ENCODE measurements at regions not wholly inside any gene's neighbourhood (a gene's known extent, or its start where the extent isn't known, plus 50 kb on each side); places are given as distances from the start of the nearest gene placed in this dataset.

GRCh38 chr6:14730654-14731053, 515.2 kb upstream of the JARID2 start (continued):
- no peak for TF ChIP-seq ZNF396 (CRISPR knock-in tag; IDR thresholded peaks at IDR 0.05; ENCODE audit: borderline replicate concordance)

DNA sequence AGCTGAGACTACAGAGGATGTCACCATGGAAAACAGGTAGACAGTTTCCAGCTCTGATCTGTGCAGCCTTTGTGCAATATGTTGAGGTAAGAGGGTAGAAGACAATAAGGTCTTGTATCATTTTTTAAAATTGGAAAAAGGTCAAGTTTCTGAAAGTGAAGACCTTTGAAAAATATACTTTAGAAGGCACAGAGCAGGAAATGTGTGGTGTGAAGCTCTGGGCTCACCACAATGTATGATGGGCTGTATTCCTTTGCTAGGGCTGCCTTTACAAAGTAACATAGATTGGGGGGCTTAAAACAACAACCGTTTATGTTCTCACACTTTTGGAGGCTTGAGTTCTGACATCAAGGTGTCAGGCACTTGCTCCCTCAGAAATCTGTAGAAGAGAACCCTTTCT, 514.3 kb upstream of the JARID2 start:
- ChIA-PET POLR2A (no interaction called here), CTCF (no interaction called here)
- Mint-ChIP-seq H3K9me3 (peaks cover 26% of the 10 kb centered on the region), H3K4me1 (peaks cover 55% of the 10 kb centered on the region), H3K4me3 (no peak overlapping the region), H3K36me3 (peaks cover 6% of the 10 kb centered on the region; the same call in 1 of the 2 replicates), H3K27ac (no peak overlapping the region), H3K27me3 (ENCODE audit: low read depth) (peaks cover 13% of the 10 kb centered on the region)
- DNase-seq (ENCODE audit: low spot score) (no peak), ATAC-seq (no peak)
- no peak for TF ChIP-seq JAZF1 (CRISPR knock-in tag; IDR thresholded peaks at IDR 0.05)

GRCh38 chr6:14732226-14732843, 513.5 kb upstream of the JARID2 start:
- H3K4me1 Mint-ChIP-seq: peaks cover 61% of the 10 kb centered on the region
- H3K27ac Mint-ChIP-seq: no peak overlapping the region
- H3K4me3 Mint-ChIP-seq: no peak overlapping the region
- ChIA-PET POLR2A (no interaction called here), CTCF (no interaction called here)
- DNase-seq (ENCODE audit: low spot score) (no peak), ATAC-seq (no peak)
- TF ChIP-seq GRHL2 (CRISPR knock-in tag; IDR thresholded peaks at IDR 0.05; ENCODE audit: insufficient replicate concordance, severe bottlenecking) (no peak), CREM (CRISPR knock-in tag; IDR thresholded peaks at IDR 0.05) (no peak), IRF2 (CRISPR knock-in tag; IDR thresholded peaks at IDR 0.05; ENCODE audit: borderline replicate concordance, low read depth) (no peak), ATF1 (CRISPR knock-in tag; IDR thresholded peaks at IDR 0.05) (no peak)
- TF ChIP-seq, protein P1, sequence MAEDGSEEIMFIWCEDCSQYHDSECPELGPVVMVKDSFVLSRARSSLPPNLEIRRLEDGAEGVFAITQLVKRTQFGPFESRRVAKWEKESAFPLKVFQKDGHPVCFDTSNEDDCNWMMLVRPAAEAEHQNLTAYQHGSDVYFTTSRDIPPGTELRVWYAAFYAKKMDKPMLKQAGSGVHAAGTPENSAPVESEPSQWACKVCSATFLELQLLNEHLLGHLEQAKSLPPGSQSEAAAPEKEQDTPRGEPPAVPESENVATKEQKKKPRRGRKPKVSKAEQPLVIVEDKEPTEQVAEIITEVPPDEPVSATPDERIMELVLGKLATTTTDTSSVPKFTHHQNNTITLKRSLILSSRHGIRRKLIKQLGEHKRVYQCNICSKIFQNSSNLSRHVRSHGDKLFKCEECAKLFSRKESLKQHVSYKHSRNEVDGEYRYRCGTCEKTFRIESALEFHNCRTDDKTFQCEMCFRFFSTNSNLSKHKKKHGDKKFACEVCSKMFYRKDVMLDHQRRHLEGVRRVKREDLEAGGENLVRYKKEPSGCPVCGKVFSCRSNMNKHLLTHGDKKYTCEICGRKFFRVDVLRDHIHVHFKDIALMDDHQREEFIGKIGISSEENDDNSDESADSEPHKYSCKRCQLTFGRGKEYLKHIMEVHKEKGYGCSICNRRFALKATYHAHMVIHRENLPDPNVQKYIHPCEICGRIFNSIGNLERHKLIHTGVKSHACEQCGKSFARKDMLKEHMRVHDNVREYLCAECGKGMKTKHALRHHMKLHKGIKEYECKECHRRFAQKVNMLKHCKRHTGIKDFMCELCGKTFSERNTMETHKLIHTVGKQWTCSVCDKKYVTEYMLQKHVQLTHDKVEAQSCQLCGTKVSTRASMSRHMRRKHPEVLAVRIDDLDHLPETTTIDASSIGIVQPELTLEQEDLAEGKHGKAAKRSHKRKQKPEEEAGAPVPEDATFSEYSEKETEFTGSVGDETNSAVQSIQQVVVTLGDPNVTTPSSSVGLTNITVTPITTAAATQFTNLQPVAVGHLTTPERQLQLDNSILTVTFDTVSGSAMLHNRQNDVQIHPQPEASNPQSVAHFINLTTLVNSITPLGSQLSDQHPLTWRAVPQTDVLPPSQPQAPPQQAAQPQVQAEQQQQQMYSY (CRISPR knock-in tag; IDR thresholded peaks at IDR 0.05): no peak
- H3K9me3 Mint-ChIP-seq: peaks cover 20% of the 10 kb centered on the region
- H3K27me3 Mint-ChIP-seq (ENCODE audit: low read depth): peaks cover 20% of the 10 kb centered on the region
- H3K36me3 Mint-ChIP-seq: peaks cover 6% of the 10 kb centered on the region; the same call in 1 of the 2 replicates

DNA sequence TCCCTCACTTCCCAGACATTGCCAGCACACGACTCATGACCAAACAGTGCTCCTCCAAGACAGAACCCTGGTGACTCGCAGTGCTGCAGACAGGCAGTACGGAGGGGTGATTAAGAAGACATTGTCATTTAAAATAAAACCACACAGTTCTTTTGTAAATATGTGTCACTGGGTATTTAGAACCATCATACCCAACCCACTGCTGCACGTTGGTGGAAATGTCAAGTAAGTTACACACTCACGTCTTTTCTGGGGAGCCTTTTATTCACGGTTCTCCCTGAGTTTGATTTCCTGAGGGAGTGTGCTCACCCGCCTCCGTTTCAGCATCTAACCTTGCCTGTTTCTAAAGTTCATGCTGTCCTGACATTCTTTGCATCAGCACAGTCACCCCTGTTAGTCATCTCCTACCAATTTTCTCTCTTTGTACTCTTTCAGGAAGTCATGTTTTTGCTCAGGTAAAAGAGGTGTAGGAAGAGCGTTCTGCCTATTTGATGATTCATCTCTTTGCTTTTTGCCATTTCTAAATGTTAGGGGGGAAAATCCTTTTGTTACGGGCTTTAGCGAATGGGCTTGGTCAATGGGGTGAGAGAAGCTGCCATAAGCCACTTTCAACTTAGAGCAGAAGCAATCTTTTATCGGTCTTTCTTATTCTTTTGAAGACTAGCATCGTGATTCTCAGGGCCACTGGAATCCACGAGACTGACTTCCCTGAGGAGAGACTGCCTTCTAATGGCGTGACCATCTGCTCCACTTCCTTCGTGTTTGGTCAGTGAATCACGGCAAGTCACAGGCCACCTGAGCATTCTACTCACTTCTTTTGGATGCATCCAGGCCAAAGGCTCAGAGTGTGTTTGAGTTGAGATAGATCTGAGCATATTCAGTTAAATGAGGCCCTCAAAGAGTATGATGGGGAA, 512.8 kb upstream of the JARID2 start:
- no peak for DNase-seq (ENCODE audit: low spot score)
- H3K36me3 Mint-ChIP-seq: peaks cover 6% of the 10 kb centered on the region; the same call in 1 of the 2 replicates
- peaks cover 24% of the 10 kb centered on the region for H3K27me3 Mint-ChIP-seq (ENCODE audit: low read depth)
- peaks cover 20% of the 10 kb centered on the region for H3K9me3 Mint-ChIP-seq
- ATAC-seq: peak; percentile 83
- TF ChIP-seq OVOL2 (CRISPR knock-in tag; IDR thresholded peaks at IDR 0.05; ENCODE audit: borderline replicate concordance): no peak
- TF ChIP-seq IRF2 (CRISPR knock-in tag; IDR thresholded peaks at IDR 0.05; ENCODE audit: borderline replicate concordance, low read depth): no peak
- no peak for TF ChIP-seq ZNF423 (CRISPR knock-in tag; IDR thresholded peaks at IDR 0.05)
- TF ChIP-seq USF1 (CRISPR knock-in tag; IDR thresholded peaks at IDR 0.05): no peak
- no peak for TF ChIP-seq ZNF281 (CRISPR knock-in tag; IDR thresholded peaks at IDR 0.05)
- TF ChIP-seq, protein P2, sequence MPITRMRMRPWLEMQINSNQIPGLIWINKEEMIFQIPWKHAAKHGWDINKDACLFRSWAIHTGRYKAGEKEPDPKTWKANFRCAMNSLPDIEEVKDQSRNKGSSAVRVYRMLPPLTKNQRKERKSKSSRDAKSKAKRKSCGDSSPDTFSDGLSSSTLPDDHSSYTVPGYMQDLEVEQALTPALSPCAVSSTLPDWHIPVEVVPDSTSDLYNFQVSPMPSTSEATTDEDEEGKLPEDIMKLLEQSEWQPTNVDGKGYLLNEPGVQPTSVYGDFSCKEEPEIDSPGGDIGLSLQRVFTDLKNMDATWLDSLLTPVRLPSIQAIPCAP (CRISPR knock-in tag; IDR thresholded peaks at IDR 0.05): no peak
- TF ChIP-seq, protein P3, sequence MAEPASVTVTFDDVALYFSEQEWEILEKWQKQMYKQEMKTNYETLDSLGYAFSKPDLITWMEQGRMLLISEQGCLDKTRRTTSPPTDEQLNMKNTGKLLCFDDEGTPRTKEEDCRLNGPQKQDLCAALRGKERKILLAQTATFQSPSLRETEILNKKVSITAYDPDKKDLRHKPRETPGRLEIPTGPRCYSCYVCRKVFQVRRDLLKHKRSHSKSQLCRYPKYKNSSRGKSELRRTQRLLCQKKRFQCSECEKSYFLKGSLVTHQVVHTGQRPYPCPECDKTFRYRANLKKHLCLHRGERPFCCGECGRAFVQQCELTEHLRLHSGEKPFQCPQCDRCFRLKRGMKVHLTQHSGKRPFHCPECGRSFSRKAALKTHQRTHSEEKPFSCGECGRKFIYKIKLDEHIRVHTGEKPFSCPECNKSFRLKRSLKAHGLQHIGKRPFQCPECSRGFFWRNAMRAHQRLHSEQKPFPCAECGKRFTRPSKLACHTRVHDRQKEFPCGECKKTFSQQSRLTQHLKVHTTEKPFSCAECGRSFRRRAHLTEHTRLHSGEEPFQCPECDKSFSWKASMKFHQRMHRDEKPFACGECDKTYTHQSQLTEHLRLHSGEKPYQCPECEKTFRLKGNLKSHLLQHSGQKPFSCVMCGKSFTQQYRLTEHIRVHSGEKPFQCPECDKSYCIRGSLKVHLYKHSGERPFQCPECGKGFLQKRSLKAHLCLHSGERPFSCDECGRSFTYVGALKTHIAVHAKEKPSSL (CRISPR knock-in tag; conservative IDR thresholded peaks at IDR 0.05): no peak
- TF ChIP-seq NFE2L1 (CRISPR knock-in tag; IDR thresholded peaks at IDR 0.05): no peak
- TF ChIP-seq, protein P4, sequence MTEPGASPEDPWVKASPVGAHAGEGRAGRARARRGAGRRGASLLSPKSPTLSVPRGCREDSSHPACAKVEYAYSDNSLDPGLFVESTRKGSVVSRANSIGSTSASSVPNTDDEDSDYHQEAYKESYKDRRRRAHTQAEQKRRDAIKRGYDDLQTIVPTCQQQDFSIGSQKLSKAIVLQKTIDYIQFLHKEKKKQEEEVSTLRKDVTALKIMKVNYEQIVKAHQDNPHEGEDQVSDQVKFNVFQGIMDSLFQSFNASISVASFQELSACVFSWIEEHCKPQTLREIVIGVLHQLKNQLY (CRISPR knock-in tag; IDR thresholded peaks at IDR 0.05): no peak
- no peak for TF ChIP-seq TEAD4 (CRISPR knock-in tag; IDR thresholded peaks at IDR 0.05)
- TF ChIP-seq ZNF219 (CRISPR knock-in tag; IDR thresholded peaks at IDR 0.05; ENCODE audit: borderline replicate concordance): no peak
- ChIA-PET POLR2A (no interaction called here), CTCF (no interaction called here)
- no peak overlapping the region for H3K27ac Mint-ChIP-seq
- peaks cover 61% of the 10 kb centered on the region for H3K4me1 Mint-ChIP-seq
- H3K4me3 Mint-ChIP-seq: no peak overlapping the region
